ENCODE measurements at regions not wholly inside any gene's neighbourhood (a gene's known extent, or its start where the extent isn't known, plus 50 kb on each side); places are given as distances from the start of the nearest gene placed in this dataset.
"Not testable (repeated sequence)": the region's sequence is repeated elsewhere in the genome, so short reads cannot be mapped to it uniquely, and the experiment has no call there.

DNA sequence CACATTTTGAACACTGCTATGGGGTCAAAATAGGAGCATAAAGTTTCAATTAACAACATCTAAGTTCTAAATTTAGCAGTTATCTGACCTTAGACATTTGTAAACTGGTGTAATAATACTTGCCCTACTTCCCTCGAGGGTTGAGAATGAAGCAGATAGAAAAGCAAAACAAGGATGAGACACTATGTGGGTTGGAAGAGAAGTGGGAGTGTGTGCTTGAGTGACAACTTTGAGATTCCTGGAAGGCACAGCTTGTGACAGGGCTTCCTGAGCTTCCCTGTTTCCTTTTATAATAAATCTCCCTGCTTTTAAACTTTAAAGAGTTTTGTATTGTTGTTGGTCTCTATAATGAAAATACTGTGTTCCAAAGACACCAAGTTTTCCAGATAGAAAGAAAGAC, 128.6 kb upstream of the CHST9 start:
- no peaks in the 10 kb centered on the region for H3K27me3 ChIP-seq (ENCODE audit: control insufficient read depth in 2 of 2, insufficient read depth in 1 of 2, low read length in 1 of 2)
- WGBS, result 43% methylated on average over 1 of the region's 1 CpG
- no peak overlapping the region for H3K27ac ChIP-seq (ENCODE audit: low read depth in 1 of 2, low read length in 1 of 2)
- no peaks in the 10 kb centered on the region for H3K9me3 ChIP-seq (ENCODE audit: control insufficient read depth in 2 of 2, insufficient read depth in 1 of 2, low read length in 1 of 2)
- no peaks in the 10 kb centered on the region for H3K4me1 ChIP-seq (ENCODE audit: control insufficient read depth in 2 of 2, insufficient read depth in 2 of 2, low read length in 2 of 2)
- no peaks in the 10 kb centered on the region for H3K36me3 ChIP-seq (ENCODE audit: control insufficient read depth in 2 of 2, insufficient read depth in 2 of 2, low read length in 1 of 2)
- no peak for DNase-seq (ENCODE audit: low read depth in 6 of 9, low spot score in 9 of 9)
- H3K4me3 ChIP-seq (ENCODE audit: low read length in 2 of 2), result no peak overlapping the region

DNA sequence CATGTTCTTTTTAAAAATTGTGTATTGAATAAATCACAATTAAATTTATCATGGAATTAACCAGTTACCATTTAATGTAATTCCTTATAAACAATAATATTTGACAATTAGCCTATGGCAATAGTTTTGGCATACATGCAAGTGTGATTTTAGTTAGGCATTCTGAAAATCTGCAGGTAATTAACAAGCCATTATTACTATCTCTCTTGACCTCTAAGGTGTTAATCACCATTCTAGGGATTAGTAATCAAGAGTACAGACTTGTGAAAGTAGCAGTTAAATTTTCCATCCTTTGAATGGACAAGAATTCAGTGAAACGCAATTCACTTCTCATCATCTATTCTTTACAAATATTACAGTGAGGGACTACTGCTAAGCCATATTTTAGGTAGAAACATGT, 127.7 kb upstream of the CHST9 start:
- H3K9me3 ChIP-seq (ENCODE audit: control insufficient read depth in 2 of 2, insufficient read depth in 1 of 2, low read length in 1 of 2), result no peaks in the 10 kb centered on the region
- no peak overlapping the region for H3K4me3 ChIP-seq (ENCODE audit: low read length in 2 of 2)
- H3K27me3 ChIP-seq (ENCODE audit: control insufficient read depth in 2 of 2, insufficient read depth in 1 of 2, low read length in 1 of 2), result no peaks in the 10 kb centered on the region
- H3K27ac ChIP-seq (ENCODE audit: low read depth in 1 of 2, low read length in 1 of 2), result no peak overlapping the region
- WGBS, result 85% methylated on average over 1 of the region's 1 CpG
- DNase-seq (ENCODE audit: low read depth in 6 of 9, low spot score in 9 of 9), result no peak
- no peaks in the 10 kb centered on the region for H3K36me3 ChIP-seq (ENCODE audit: control insufficient read depth in 2 of 2, insufficient read depth in 2 of 2, low read length in 1 of 2)
- H3K4me1 ChIP-seq (ENCODE audit: control insufficient read depth in 2 of 2, insufficient read depth in 2 of 2, low read length in 2 of 2), result no peaks in the 10 kb centered on the region

DNA sequence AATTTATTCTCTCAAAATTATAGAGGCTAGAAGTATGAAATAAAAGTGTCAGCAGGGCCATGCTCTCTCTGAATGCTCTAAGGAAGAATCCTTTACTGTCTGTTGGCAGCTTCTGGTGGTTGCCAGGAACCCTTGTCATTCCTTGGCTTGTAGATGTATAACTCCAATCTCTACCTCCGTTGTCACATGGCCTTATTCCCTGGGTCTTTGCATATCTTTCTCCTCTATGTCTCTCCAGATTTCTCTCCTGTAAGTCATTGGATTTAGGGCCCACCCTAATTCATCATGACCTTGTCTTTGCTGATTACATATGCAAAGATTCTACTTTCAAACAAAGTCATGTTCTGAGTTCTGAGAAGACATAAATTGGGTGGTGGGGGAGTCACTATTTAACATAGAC, 127.0 kb upstream of the CHST9 start:
- DNase-seq (ENCODE audit: low read depth in 6 of 9, low spot score in 9 of 9), result no peak
- H3K9me3 ChIP-seq (ENCODE audit: control insufficient read depth in 2 of 2, insufficient read depth in 1 of 2, low read length in 1 of 2), result no peaks in the 10 kb centered on the region
- H3K36me3 ChIP-seq (ENCODE audit: control insufficient read depth in 2 of 2, insufficient read depth in 2 of 2, low read length in 1 of 2), result no peaks in the 10 kb centered on the region
- no peaks in the 10 kb centered on the region for H3K4me1 ChIP-seq (ENCODE audit: control insufficient read depth in 2 of 2, insufficient read depth in 2 of 2, low read length in 2 of 2)
- no peak overlapping the region for H3K4me3 ChIP-seq (ENCODE audit: low read length in 2 of 2)
- no peak overlapping the region for H3K27ac ChIP-seq (ENCODE audit: low read depth in 1 of 2, low read length in 1 of 2)
- 81% methylated on average over 1 of the region's 1 CpG for WGBS
- H3K27me3 ChIP-seq (ENCODE audit: control insufficient read depth in 2 of 2, insufficient read depth in 1 of 2, low read length in 1 of 2), result no peaks in the 10 kb centered on the region

DNA sequence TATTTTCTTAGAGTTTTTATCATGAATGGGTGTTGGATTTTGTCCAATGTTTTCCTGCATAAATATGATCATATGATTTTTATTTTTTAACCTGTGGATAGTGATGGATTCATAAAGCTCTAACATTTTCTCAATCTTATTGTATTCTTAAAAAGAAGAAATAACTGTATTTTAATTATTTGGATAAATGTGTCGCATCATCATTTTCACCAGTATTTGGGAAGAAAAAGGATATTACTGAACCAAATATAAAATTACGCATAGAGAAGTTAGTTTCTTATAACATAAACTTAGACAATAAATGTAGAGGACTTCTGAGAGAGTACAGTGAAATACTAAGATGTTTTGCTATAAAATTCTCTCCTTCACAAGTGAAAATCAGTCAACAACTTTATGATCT, 126.0 kb upstream of the CHST9 start:
- Histone ChIP-seq H3K36me3 (ENCODE audit: control insufficient read depth in 2 of 2, insufficient read depth in 2 of 2, low read length in 1 of 2) (no peaks in the 10 kb centered on the region), H3K4me3 (ENCODE audit: low read length in 2 of 2) (no peak overlapping the region), H3K27ac (ENCODE audit: low read depth in 1 of 2, low read length in 1 of 2) (no peak overlapping the region), H3K27me3 (ENCODE audit: control insufficient read depth in 2 of 2, insufficient read depth in 1 of 2, low read length in 1 of 2) (no peaks in the 10 kb centered on the region), H3K9me3 (ENCODE audit: control insufficient read depth in 2 of 2, insufficient read depth in 1 of 2, low read length in 1 of 2) (no peaks in the 10 kb centered on the region), H3K4me1 (ENCODE audit: control insufficient read depth in 2 of 2, insufficient read depth in 2 of 2, low read length in 2 of 2) (no peaks in the 10 kb centered on the region)
- 96% methylated on average over 2 of the region's 2 CpGs for WGBS
- DNase-seq (ENCODE audit: low read depth in 6 of 9, low spot score in 9 of 9), result no peak

DNA sequence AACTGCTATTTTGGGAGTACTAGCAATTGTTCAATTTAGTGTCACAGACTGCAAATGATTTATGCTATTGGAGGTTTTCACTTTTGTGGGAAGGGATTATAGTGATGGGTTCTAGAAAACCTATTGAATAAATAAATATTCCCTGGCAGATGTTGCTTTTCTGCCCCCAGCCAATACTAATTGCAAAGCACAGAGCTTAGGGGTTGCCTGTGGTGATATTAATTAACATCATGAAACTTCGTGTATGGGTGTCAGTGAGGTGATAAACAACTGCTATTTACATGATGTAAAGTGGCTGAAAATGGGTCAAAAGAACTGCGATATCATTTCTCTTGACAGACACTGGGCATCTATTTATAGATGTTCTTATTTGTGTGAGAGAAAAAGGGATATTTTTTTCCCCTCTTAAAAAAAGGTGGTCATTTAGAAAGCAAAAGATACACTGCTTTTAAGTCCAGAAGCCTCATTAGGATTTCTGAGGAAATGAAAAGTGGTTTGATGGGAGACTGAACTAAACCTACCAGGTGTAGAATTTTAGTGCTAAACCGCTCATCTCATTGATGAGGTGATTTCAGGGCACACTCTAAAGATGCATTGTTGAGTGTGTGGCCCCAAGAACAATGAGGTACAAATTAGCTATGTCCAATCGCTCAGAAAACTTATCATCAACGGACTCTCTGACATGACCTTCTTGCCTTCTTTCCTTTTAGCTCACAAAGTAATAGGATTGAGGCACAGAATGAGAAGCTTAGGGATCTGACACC, 116.7 kb upstream of the CHST9 start:
- H3K4me1 ChIP-seq (ENCODE audit: control insufficient read depth in 2 of 2, insufficient read depth in 2 of 2, low read length in 2 of 2), result no peaks in the 10 kb centered on the region
- no peak for DNase-seq (ENCODE audit: low read depth in 6 of 9, low spot score in 9 of 9)
- no peaks in the 10 kb centered on the region for H3K36me3 ChIP-seq (ENCODE audit: control insufficient read depth in 2 of 2, insufficient read depth in 2 of 2, low read length in 1 of 2)
- H3K27me3 ChIP-seq (ENCODE audit: control insufficient read depth in 2 of 2, insufficient read depth in 1 of 2, low read length in 1 of 2), result no peaks in the 10 kb centered on the region
- WGBS, result 64% methylated on average over 5 of the region's 5 CpGs
- no peak overlapping the region for H3K27ac ChIP-seq (ENCODE audit: low read depth in 1 of 2, low read length in 1 of 2)
- no peaks in the 10 kb centered on the region for H3K9me3 ChIP-seq (ENCODE audit: control insufficient read depth in 2 of 2, insufficient read depth in 1 of 2, low read length in 1 of 2)
- no peak overlapping the region for H3K4me3 ChIP-seq (ENCODE audit: low read length in 2 of 2)

DNA sequence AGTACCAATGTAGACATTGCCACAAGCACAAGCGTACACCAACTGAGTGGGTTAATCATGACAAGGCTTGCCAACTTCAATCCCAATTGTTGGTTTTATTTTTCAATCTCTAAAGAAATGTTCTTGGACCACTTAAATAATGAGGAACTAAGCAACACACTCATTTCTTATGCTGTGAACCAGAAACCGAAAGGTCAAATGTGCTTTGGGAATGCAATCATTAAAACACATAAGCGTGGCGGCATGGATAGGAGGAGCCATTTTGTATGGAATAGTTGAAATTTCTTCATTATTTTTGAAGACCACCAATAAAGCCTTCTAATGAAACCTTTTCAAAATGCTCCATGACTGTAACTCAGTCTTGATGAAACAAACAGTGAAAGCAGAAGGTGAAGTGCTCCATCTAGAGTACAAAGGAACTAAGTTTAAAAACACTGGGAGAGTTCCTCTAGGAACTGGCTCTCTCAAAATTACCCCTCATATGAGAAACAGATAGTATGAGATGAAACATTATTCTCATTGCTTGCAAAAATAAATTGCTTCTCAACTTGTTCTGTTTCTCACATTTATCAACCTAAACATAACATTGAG, 113.2 kb upstream of the CHST9 start:
- no peaks in the 10 kb centered on the region for H3K27me3 ChIP-seq (ENCODE audit: control insufficient read depth in 2 of 2, insufficient read depth in 1 of 2, low read length in 1 of 2)
- no peaks in the 10 kb centered on the region for H3K4me1 ChIP-seq (ENCODE audit: control insufficient read depth in 2 of 2, insufficient read depth in 2 of 2, low read length in 2 of 2)
- H3K36me3 ChIP-seq (ENCODE audit: control insufficient read depth in 2 of 2, insufficient read depth in 2 of 2, low read length in 1 of 2), result no peaks in the 10 kb centered on the region
- no peak for DNase-seq (ENCODE audit: low read depth in 6 of 9, low spot score in 9 of 9)
- 84% methylated on average over 4 of the region's 4 CpGs for WGBS
- H3K4me3 ChIP-seq (ENCODE audit: low read length in 2 of 2), result no peak overlapping the region
- no peaks in the 10 kb centered on the region for H3K9me3 ChIP-seq (ENCODE audit: control insufficient read depth in 2 of 2, insufficient read depth in 1 of 2, low read length in 1 of 2)
- no peak overlapping the region for H3K27ac ChIP-seq (ENCODE audit: low read depth in 1 of 2, low read length in 1 of 2)

DNA sequence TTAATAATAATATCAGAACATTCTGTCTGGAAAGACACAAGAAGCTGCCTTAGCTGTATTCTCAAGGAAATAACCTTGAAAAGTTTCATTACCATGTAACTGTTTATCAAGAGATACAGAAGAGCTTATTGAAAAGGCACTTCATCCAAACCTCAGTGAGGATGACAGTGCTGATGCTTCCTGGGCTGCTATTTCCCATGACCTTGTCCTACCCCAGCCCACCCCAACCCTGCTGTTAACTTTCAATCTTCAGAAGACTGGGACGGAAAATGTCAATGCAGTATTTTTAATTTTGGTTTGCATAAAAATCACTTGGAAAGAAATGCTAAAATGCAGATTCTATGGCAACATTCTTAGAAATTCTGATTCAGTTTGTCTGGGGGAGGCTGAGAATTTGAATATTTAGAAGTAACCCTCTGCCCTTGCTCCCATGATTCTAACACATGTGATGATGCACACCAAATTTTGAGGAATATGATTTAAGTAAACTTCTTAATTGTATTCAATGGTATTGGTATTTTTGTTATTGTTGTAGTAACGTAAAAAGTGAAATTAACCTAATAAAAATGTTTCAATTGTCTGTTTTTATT, 101.0 kb upstream of the CHST9 start:
- not testable (repeated sequence) for H3K36me3 ChIP-seq (ENCODE audit: control insufficient read depth in 2 of 2, insufficient read depth in 2 of 2, low read length in 1 of 2); H3K4me3 ChIP-seq (ENCODE audit: low read length in 2 of 2); H3K4me1 ChIP-seq (ENCODE audit: control insufficient read depth in 2 of 2, insufficient read depth in 2 of 2, low read length in 2 of 2); DNase-seq (ENCODE audit: low read depth in 6 of 9, low spot score in 9 of 9); H3K27me3 ChIP-seq (ENCODE audit: control insufficient read depth in 2 of 2, insufficient read depth in 1 of 2, low read length in 1 of 2); H3K9me3 ChIP-seq (ENCODE audit: control insufficient read depth in 2 of 2, insufficient read depth in 1 of 2, low read length in 1 of 2); H3K27ac ChIP-seq (ENCODE audit: low read depth in 1 of 2, low read length in 1 of 2)
- whole genome bisulfite sequencing, result 91% methylated on average over 2 of the region's 2 CpGs

DNA sequence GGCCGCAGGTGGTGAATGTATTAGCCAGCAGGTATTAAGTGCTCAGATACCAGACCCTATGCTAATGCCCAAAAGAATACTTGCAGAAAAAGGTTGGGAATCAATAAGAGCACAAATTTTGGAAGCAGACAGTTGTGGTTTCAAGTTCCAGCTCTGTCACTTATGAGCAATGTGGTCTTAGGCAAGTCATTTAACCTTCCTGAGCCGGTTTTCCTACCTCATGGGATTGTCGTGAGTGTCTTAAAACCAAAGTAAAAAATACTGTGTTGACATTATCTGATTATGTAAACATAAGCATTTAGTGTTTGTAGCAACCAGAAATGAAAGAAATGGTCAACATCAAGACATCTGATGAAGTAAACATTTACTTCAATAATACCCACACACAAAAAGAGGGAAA, 93.0 kb upstream of the CHST9 start:
- Histone ChIP-seq H3K27ac (ENCODE audit: low read depth in 1 of 2, low read length in 1 of 2) (no peak overlapping the region), H3K4me1 (ENCODE audit: control insufficient read depth in 2 of 2, insufficient read depth in 2 of 2, low read length in 2 of 2) (no peaks in the 10 kb centered on the region), H3K4me3 (ENCODE audit: low read length in 2 of 2) (no peak overlapping the region), H3K9me3 (ENCODE audit: control insufficient read depth in 2 of 2, insufficient read depth in 1 of 2, low read length in 1 of 2) (no peaks in the 10 kb centered on the region), H3K36me3 (ENCODE audit: control insufficient read depth in 2 of 2, insufficient read depth in 2 of 2, low read length in 1 of 2) (no peaks in the 10 kb centered on the region), H3K27me3 (ENCODE audit: control insufficient read depth in 2 of 2, insufficient read depth in 1 of 2, low read length in 1 of 2) (no peaks in the 10 kb centered on the region)
- no peak for DNase-seq (ENCODE audit: low read depth in 6 of 9, low spot score in 9 of 9)
- 86% methylated on average over 3 of the region's 3 CpGs for WGBS

DNA sequence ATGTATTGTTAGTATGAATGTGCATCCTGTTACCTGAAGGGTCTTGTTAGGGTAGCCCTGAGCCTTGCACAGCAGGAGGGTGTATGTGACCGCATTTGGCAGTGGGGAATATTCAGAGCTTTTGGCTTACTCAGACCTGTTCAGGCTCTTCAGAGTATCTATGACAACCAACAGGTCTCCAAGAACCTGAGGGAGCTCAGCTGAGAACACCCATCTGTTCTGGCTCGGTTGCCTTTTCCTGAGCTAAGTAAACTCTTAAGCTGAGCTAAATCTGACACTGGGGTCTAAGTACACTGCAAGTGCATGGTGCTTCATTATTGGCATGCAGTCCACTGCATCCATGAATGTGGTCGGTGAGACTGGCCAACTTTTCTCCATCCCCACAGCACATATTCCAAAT, 92.4 kb upstream of the CHST9 start:
- H3K27ac ChIP-seq (ENCODE audit: low read depth in 1 of 2, low read length in 1 of 2), result no peak overlapping the region
- H3K27me3 ChIP-seq (ENCODE audit: control insufficient read depth in 2 of 2, insufficient read depth in 1 of 2, low read length in 1 of 2), result no peaks in the 10 kb centered on the region
- H3K4me1 ChIP-seq (ENCODE audit: control insufficient read depth in 2 of 2, insufficient read depth in 2 of 2, low read length in 2 of 2), result no peaks in the 10 kb centered on the region
- H3K36me3 ChIP-seq (ENCODE audit: control insufficient read depth in 2 of 2, insufficient read depth in 2 of 2, low read length in 1 of 2), result no peaks in the 10 kb centered on the region
- no peaks in the 10 kb centered on the region for H3K9me3 ChIP-seq (ENCODE audit: control insufficient read depth in 2 of 2, insufficient read depth in 1 of 2, low read length in 1 of 2)
- DNase-seq (ENCODE audit: low read depth in 6 of 9, low spot score in 9 of 9), result no peak
- no peak overlapping the region for H3K4me3 ChIP-seq (ENCODE audit: low read length in 2 of 2)
- WGBS, result 76% methylated on average over 3 of the region's 3 CpGs
